ENCODE measurements at regions not wholly inside any gene's neighbourhood (a gene's known extent, or its start where the extent isn't known, plus 50 kb on each side); places are given as distances from the start of the nearest gene placed in this dataset.

DNA sequence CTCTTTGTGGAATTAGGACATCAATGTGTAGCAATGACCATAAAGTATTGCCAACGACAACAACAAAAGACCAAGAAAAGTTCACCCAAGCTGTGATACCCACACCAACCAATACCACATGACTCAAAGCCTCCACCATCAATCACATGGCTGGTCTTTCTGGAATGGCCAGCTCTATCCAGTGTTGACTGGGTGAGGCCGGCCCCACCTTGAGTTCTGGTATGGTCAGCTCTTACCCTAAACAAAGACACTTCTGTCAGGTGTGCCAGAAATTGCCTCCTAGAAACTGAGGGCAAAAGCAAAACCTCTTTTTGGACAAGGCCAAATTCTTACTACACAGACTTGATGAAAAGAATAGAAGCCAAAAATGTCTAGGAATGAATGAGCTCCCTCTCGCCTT is 331.5 kb downstream of the ZNF608 start:
- no peak for DNase-seq

DNA sequence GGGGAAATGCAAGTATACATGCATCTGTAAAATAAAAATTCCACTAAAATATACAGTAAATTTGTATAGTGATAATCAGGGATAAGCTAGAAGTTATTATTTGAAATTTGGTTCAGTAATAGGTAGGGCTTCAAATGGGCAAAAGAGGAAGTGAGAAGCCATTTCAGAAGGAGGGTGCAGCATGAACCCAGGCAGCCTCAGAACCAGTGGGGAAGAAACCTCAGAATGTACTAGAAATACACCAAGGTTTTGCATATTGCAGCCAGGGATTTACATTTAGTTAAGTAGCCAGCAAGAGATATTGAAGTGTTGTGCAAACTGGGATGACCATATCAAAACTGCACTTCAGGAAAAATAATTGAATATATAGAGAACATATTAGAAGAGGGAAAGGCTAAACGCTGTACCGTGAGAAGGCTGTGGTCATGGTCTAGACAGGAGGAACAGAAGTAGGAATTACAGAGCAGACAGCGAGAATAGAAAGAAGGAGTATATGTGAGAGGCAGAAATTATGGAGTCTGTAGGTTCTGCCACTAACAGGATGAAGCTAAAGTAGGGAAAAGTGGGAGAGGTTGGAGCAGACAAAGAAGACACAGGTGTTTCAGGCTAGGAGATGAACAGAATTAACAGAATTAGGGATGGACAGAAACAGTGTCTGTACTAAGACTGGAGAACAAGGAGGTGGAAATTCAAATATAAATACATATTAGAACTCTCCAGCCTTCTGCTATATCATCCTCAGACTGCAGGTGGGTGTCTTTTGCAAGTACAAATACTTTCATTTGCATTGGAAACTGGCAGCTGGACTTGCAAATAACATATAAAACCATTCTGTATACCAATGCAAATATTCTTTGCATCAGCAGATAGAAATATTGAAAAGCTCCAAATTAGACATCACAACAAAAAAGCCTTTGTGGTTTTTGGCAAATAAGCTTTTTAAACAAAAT is 335.6 kb downstream of the ZNF608 start:
- DNase-seq, result no peak

DNA sequence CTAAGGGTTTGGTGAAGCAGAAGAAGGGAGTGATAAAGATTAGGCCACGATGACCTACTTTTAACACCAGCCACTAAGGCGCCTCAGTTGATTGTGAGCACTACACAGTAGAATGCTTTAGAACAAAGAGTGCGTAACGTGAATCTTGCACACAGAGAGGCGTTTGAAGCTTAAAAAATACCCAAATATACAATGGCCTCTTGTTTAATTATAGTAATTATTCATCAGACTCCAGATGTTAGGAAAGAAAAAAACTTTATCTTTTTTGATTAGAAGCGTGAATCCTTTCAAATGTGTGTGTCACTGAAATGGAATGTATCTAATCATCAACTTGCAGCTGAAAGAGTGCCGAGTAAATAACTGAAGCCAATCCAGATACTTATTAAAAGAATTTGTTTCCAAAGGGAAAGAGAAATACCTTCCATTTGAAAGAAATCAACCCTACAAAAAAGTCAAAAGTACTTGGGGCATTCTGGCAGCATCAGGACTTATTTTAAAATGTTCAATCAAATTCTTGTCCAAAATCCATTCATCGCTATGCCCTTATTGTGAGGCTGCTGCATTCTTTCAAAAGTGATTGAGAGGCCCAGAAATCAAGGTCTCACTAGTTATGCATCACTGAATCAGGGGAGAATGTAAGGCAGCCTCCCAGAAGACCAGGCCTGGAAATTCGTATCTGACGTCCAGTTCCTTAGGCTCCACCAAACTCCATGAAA is 337.5 kb downstream of the ZNF608 start:
- peak in 1 of 2 donors; percentile 28 for DNase-seq

DNA sequence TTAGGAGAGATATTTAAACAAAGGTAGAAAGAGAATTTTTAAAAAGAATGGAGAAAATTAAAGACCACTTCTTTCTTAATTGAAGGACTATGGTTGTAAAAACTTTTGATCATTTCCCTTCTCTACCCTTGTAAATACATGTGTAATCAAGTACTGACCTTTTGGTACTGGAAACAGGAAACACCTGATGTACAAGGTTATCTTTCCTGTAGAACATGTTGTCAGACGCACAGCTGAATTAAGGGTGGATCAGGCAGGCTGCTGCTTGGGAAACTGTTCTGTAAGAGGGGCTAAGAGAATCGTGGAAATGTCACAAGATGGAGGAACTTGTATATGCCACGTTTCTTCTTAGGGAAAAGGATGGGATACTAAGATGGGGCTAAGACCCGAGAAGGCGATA is 341.6 kb downstream of the ZNF608 start:
- no peak for DNase-seq

DNA sequence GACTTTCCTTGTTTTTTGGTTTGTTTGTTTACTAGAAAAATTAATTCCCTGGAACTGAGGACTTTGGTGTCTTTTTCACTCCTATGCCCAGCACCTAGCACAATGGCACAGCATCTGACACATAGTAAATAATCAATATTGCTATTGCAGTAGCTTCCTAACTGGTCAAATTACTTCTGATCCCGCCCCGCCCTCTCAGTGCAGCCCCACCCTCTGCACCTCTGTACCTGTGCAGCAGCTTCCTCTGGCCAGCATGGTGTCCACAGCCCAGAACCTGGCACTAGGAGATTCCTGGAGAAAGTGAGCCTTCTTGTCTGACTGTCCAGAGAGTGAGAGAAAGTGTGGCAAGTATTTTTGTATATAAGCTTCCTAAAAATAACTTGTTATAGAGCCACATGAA is 343.2 kb downstream of the ZNF608 start:
- DNase-seq, result no peak

DNA sequence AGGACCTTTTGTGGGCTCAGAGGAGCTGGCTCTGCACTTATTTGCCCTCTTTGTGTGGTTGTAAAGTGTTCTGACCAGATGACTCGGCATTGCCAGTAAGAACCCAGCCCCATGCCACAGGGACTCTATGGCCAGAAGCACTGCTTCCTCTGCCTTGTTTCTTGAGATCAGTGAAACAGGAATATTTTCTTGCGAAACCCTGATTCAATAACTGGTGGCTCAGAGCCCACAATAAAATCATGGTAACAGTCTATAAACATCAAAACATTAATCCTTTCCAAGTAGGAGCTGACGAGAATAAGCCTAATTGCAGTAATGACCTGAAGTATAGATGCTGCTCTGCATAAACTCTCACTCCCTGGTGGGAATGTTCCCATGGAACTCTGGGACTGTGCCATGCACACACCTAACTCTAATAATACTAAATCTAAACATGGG is 344.3 kb downstream of the ZNF608 start:
- no peak for DNase-seq

DNA sequence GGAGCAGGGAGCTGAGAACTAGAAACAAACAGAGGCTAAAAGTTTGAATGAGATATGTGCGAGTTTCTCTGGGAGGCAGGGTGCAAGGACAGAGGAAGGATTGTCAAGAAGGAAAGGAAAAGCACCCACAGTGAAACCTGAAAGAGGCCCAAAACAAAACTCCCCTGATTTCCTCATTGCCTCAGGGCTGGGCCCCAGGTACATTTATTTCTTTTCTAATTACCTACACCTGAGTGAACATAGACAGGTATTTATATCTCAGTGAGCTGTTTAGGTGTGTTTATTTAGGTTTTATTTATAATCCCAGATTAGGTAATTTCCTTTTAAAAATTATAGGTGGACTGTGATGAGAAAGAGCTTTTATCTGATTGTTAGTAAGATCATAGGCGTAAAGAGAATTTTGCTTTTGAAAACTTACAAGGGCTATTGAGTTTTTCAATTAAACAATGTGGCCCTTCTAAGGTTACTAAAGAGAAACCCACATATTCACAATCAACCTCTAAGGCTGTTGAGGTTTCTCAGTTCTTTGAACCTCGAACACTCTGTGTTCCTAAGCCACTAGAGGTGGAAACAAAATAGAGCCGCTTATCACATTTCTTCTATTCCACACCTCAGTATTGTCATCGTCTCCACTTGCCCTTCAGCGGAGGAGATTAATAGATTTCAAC is 344.8 kb downstream of the ZNF608 start:
- DNase-seq, result no peak

DNA sequence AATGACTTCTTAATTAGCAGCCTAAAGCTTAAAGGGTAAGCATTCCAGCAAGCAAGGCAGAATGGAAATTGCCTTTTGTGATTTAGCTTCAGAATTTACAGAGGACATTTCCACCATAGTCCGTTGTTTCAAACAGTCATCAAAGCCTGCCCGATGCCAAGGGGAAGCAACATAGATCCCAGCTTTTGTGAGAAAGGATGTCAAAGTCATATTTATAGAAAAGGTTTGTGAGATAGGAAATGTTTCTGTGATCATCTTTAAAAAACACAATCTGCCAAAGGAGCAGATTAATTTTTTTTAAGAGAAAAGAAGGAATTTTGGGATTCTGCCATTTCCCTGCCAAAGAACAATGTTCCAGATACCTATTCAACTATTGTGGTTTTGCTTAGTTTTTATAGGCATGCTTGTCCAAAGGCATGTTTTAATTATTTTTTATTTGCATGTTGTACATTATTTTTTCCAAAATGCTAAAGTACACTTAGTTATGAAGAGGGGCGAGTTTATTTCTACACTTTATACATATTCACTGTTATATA is 346.9 kb downstream of the ZNF608 start:
- no peak for DNase-seq

DNA sequence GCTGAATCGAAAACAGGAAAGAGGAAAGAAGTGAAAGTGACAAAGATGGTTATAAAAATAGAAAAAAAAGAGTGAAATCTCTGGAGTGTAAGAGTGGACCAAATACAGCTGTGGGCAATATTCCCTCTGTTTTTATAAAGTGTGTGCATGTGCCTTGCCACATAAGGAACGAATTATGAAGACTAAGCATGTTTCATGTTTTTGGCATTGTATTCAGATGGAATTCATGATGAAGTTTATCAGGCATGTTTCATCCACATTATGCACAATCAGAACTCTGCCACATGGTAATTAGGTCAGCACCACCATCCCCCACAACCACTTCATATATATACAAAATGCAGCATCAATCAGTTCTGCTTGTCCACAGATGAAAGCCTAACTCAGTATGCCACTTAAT is 348.0 kb downstream of the ZNF608 start:
- DNase-seq, result no peak

DNA sequence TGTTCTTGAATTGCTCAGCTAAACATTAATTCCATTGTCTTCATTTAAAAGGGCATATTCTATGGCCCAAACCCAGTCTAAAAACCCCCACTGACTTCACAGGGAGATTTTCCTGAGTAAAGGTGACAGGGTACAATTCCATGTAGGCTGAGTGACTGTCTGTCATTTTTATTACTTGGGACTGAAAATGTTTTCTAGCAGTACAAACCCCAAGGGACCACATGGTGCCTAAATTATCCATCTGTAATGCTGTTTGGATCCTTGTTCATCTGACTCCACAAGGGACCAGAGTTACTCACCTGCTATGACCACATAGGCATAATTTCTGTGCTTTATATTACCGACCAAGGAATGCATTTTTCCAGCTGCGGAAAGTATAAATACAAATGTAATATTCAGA is 349.1 kb downstream of the ZNF608 start:
- no peak for DNase-seq

DNA sequence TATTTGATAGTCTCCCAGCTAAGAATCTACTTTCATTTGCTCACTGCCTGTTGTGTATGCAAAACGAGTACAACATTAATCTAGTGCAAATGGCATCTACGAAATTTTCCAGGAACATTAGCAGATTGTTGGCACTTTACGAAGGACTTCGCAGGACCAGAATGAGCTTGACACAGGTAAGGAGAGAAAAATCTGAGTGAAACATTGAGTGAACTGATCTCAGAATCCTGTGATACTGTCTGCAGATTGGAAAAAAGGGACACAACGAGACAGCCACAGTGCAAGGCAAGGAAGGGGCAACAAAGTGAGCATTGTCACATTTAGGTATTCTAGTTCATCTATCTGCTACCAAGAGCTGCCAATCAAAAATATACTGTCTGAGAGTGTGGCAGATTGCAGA is 350.5 kb downstream of the ZNF608 start:
- no peak for DNase-seq

DNA sequence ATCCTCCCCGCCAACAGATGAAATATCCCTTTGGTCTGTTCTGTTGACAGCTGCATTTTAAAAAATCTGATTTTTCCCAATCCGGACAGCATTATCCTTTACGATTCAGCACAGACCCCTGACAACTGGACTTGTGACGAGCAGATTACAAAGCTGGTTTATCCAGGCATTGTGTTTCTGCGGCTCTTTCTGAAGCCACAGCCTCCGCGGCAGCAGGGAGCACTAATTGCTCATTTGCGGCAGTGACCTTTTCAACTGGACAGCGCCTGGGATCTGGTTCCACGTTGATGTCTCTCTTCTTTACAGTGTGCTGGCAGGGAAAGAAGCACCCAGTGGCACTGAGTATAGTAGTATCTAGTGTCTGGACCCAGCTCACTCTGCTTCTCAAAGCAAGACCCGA is 351.2 kb downstream of the ZNF608 start:
- DNase-seq, result peak; percentile 59 to 75

DNA sequence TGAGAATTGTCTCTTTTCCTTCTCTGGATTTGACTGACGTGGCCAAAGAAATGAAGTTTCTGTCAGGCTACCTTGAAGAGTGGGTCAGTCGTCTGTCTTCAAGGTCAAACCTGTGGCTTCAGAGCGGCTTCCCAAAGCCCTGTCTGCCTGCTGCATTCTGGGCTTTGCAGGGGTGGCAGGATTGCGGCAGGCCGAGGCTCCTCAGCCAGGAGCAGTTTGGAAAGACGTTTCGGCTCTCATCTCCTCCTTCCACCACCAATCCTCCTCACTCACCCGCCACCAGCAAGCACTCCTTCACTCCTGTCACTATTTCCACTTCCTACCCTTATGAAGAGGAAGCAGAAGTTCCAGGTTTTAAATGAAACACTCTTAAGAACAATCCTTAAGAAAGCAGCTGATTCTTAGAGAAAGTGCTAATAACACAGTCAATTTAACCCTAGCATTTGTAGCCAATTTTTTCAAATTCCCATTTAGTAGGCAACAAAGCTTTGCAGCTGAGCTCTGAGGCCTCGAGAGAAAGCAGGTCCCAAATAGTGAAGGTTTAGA is 351.7 kb downstream of the ZNF608 start:
- DNase-seq, result peak in 1 of 2 donors; percentile 28

DNA sequence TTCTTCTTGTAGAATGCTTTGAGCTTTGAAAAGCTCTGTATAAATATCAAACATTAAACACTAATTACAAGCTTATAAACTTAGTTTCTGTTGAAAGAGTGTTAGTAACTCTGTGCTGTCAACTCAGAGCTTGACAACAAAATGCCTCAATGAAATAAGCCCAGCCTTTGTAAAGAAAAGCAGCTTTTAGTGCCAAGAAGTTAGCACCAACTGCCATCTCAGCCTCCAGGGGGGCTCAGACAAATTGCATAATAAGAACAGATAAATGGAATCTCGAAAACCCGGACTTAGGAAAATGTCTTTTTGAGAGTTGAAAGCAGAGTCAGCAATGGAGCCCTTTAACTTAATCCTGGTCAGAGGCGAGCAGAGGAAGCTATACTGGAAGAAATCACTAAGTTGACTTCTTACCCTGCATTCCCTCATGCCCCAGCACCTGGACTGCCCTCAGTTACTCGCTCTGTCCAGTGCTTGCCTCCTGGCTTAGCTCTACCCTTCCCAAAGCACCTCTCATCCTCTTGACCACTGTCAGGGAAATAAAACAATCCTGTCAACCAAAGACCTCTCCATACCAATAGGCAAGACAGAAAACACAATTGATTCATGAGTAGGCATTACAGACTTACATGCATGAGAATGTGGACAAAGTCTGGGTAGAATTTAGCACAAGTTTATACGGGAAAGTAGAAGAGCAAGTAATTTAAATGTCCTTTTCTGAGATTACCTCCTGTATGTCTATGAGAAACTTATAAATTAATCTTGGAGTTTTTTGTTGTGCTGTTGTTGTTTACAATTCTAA is 352.7 kb downstream of the ZNF608 start:
- DNase-seq, result peak in 1 of 2 donors; percentile 41

DNA sequence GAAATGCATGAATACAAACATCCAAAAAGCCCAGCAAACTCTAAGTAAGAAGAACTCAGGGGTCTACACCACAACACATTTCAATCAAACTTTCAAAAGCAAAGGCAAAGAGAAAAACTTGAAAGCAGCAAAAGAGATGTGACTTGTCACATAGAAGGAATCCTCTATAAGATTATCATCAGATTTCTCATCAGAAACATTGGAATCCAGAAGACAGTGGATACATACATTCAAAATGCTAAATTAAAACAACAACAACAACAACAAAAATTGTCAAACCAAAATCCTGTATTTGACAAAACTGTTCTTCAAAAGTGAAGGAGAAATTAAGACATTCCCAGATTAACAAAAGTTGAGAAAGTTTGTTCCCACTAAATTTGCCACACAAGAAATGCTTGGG is 362.7 kb downstream of the ZNF608 start:
- DNase-seq, result no peak

DNA sequence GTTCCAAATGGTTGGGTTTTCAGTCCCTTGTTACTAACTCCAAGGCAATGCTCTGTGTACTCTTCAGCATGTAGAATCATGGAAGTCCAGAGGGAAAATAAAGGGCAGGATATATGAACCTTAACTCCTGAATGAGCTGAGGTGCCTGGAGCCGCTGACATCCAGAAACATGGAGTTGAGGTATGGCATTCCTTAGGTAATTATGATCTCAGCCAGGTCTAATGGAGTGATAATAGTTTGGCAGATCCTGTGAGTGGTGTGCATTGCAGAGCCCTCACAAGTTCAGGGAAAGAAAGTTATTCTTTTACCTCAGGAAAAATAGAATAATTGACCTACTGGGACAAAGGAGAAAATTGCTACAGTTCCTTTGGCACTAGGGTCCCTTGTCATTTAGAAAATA is 369.1 kb downstream of the ZNF608 start:
- DNase-seq, result no peak

DNA sequence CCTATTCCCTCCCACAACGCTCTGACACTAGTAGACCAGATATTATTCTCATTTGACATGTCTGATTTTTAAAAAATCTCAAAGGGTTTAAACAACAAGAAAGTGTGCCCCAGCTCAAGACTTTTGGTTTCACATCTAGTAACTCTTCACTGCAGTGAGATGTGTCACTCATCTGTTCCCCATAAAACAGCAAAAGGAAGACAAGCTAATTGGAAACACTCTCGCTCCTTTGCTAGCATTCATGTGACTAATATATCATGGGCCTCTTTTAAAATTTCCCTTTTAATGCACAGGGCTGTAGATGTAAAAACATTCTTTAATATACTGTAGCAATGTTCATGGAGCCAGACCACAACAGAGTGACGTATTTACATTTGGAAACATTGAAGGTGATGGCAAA is 372.6 kb downstream of the ZNF608 start:
- DNase-seq, result no peak

DNA sequence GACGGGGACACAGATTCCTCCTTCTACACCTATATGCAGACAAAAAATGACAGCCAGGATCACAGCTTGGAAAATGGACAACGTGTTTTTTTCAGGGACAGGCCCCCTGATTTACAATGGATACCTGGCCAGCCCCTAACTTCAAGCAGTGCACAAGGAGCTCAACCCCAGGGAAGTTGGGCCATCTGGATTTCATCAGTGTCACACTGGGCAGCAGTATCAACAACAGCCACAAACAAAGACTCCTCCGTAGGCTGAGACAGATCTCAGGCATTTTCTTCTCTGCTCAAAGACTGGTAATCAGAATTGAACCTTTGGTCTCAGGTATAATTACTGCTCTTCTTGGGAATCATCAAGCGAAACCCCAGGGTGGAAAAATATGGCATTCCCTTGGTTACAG is 374.0 kb downstream of the ZNF608 start:
- no peak for DNase-seq

DNA sequence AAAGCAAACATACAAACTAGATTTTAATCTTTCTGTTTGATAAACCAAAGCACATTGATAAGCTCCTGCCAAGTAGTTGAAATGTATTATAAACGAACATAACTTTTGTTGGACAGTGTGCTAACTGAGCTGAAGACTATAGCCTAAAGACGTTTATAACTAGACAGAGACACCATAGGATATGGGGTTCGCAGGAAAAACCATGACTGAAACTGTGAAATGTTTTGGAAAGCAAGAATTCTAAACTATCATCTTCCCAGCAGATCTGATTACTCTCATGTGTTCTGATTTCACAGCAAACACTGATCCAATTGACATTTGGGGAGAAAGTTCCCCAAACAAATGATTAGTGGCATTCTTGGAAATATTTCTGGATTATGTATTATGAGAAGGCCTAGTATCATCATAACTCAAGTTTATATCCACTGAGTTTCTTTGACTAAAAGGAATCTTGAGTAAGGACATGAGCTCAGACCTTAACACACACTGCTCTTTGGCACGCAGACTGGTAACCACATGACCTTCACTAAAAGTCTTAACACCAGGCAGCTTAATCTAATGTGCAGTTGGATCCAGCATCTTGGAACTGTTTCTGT is 375.2 kb downstream of the ZNF608 start:
- DNase-seq, result no peak

DNA sequence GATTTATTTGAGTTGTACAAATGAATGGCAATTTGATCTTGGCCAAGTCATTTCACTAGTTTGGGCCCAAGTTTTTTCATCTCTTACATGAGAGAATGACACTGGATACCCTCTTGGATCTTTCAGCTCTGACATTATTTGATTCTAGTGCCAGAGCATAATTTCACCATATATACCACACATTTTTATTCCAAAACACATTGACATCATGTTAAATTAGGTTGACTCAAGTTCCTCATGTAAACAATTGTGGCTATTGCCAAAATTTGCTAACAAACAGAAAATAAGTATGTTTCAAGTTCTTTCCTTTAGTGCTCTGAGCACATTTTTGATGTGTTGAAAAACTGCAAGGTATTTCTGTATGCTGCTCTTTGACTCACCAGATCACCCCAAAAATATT is 375.8 kb downstream of the ZNF608 start:
- no peak for DNase-seq

DNA sequence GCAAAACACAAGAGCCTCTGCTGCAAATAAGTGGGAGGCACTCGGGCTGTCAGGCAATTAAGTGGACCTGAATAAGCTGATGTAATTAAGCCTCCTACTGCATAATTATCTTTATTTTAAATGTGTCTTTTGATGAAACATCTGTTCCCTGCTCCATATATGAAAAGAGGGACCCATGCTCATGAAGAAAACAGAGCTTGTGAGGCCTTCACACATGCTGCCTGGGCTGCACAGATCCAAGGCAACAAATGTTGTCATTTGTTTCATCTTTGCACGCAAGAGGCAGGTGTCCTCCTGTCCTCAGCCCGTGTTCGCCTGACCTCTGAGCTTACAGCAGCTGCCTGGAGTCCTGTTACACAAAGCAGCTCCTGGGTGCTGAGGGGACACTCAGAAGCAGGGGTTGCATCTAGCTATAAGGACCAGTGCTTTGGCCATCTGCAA is 381.1 kb downstream of the ZNF608 start:
- no peak for DNase-seq

DNA sequence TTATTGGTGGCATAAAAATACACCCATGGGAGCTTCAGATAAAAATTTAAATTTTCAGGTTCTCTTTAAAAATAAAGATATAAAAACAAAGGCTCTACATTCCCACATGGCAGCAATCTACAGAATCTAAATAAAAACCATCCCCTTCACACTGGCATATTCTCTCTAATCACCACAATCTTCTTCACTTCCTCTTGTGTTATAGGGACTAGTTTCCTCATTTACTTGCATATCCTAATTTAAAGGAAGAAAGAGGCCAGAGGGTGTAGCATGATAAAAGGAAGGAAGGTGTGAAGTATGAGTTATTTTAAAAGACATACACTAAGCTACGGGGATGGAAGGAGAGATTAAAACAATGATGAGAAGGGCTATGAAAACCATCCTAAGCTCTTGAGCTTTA is 390.5 kb downstream of the ZNF608 start:
- no peak for DNase-seq
